ENCODE measurements at regions not wholly inside any gene's neighbourhood (a gene's known extent, or its start where the extent isn't known, plus 50 kb on each side); places are given as distances from the start of the nearest gene placed in this dataset.

GRCh38 chr5:107068782-107069181 is 602.0 kb downstream of the EFNA5 start:
- H3K36me3 Mint-ChIP-seq (ENCODE audit: low read depth): no peaks in the 10 kb centered on the region

GRCh38 chr5:107067395-107067794 is 603.3 kb downstream of the EFNA5 start:
- Mint-ChIP-seq H3K4me1 (ENCODE audit: low read depth) (no peaks in the 10 kb centered on the region), H3K36me3 (ENCODE audit: low read depth) (no peaks in the 10 kb centered on the region), H3K27me3 (ENCODE audit: low read depth) (no peaks in the 10 kb centered on the region), H3K27ac (no peak overlapping the region), H3K9me3 (no peaks in the 10 kb centered on the region), H3K4me3 (no peak overlapping the region)
- DNase-seq (ENCODE audit: low spot score): no peak

More at GRCh38 chr5:107068782-107069181, 602.0 kb downstream of the EFNA5 start:
- DNase-seq (ENCODE audit: low spot score): no peak
- Mint-ChIP-seq H3K9me3 (no peaks in the 10 kb centered on the region), H3K4me3 (no peak overlapping the region), H3K27me3 (ENCODE audit: low read depth) (no peaks in the 10 kb centered on the region), H3K27ac (no peak overlapping the region), H3K4me1 (ENCODE audit: low read depth) (no peaks in the 10 kb centered on the region)

DNA sequence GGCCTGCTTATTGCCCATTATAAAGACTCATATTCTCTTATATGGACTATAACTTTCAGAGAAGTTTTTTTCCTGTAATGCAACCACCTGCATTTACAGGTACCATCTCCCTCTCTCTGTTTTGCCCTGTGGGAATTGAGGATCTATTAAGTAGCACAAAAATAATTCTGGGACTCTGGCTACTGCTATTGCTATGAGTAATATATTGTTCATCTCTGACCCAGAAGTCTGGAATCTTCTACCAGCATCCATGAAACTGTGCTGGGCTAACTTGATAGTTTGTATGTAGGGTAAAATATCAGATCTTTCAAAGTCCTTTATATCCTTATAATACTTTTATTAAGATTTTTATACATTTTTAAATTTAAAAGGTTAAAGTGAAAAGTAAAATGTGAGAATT is 607.2 kb downstream of the EFNA5 start:
- no peak overlapping the region for H3K27ac Mint-ChIP-seq
- no peak overlapping the region for H3K4me3 Mint-ChIP-seq
- no peaks in the 10 kb centered on the region for H3K27me3 Mint-ChIP-seq (ENCODE audit: low read depth)
- no peaks in the 10 kb centered on the region for H3K36me3 Mint-ChIP-seq (ENCODE audit: low read depth)
- no peaks in the 10 kb centered on the region for H3K9me3 Mint-ChIP-seq
- DNase-seq (ENCODE audit: low spot score): no peak
- no peaks in the 10 kb centered on the region for H3K4me1 Mint-ChIP-seq (ENCODE audit: low read depth)

GRCh38 chr5:107058803-107059202 is 611.9 kb downstream of the EFNA5 start:
- no peak overlapping the region for H3K27ac Mint-ChIP-seq
- DNase-seq (ENCODE audit: low spot score): no peak
- no peak overlapping the region for H3K4me3 Mint-ChIP-seq
- no peaks in the 10 kb centered on the region for H3K9me3 Mint-ChIP-seq
- no peaks in the 10 kb centered on the region for H3K4me1 Mint-ChIP-seq (ENCODE audit: low read depth)
- H3K27me3 Mint-ChIP-seq (ENCODE audit: low read depth): no peaks in the 10 kb centered on the region
- H3K36me3 Mint-ChIP-seq (ENCODE audit: low read depth): no peaks in the 10 kb centered on the region

GRCh38 chr5:107058235-107058634 is 612.5 kb downstream of the EFNA5 start:
- no peak overlapping the region for H3K4me3 Mint-ChIP-seq
- H3K27ac Mint-ChIP-seq: no peak overlapping the region
- no peak for DNase-seq (ENCODE audit: low spot score)
- no peaks in the 10 kb centered on the region for H3K27me3 Mint-ChIP-seq (ENCODE audit: low read depth)
- H3K4me1 Mint-ChIP-seq (ENCODE audit: low read depth): no peaks in the 10 kb centered on the region
- no peaks in the 10 kb centered on the region for H3K9me3 Mint-ChIP-seq
- H3K36me3 Mint-ChIP-seq (ENCODE audit: low read depth): no peaks in the 10 kb centered on the region

DNA sequence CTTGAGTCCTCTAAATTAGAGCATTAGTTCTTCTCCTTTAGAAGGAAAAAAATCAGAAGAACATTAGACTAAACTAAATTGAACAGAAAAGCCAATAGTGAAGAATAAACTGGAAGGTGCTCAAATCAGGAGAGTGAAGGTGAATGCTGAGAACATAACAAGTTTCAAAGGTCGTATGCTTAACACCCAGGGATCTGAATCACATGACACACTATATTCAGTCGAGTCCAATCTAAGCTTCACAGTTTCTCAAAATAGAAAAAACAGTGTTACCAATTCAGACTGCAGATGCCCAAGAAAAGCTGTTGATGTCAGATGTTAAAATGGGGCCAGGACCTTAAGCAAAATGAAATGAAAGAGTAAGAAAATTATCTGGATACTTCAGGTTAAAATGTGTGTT is 614.5 kb downstream of the EFNA5 start:
- Mint-ChIP-seq H3K36me3 (ENCODE audit: low read depth) (no peaks in the 10 kb centered on the region), H3K27me3 (ENCODE audit: low read depth) (no peaks in the 10 kb centered on the region), H3K27ac (no peak overlapping the region), H3K4me1 (ENCODE audit: low read depth) (no peaks in the 10 kb centered on the region), H3K9me3 (no peaks in the 10 kb centered on the region), H3K4me3 (no peak overlapping the region)
- no peak for DNase-seq (ENCODE audit: low spot score)

- no peak overlapping the region for H3K27ac Mint-ChIP-seq
- H3K9me3 Mint-ChIP-seq: no peaks in the 10 kb centered on the region
- H3K4me1 Mint-ChIP-seq (ENCODE audit: low read depth): no peaks in the 10 kb centered on the region
These were observed 623.7 kb downstream of the EFNA5 start for GRCh38 chr5:107047048-107047447.

GRCh38 chr5:107043665-107044064 is 627.1 kb downstream of the EFNA5 start:
- DNase-seq (ENCODE audit: low spot score): no peak
- no peaks in the 10 kb centered on the region for H3K9me3 Mint-ChIP-seq
- no peaks in the 10 kb centered on the region for H3K4me1 Mint-ChIP-seq (ENCODE audit: low read depth)
- H3K27me3 Mint-ChIP-seq (ENCODE audit: low read depth): no peaks in the 10 kb centered on the region
- H3K27ac Mint-ChIP-seq: no peak overlapping the region
- H3K4me3 Mint-ChIP-seq: no peak overlapping the region
- no peaks in the 10 kb centered on the region for H3K36me3 Mint-ChIP-seq (ENCODE audit: low read depth)

More at GRCh38 chr5:107047048-107047447, 623.7 kb downstream of the EFNA5 start:
- no peaks in the 10 kb centered on the region for H3K27me3 Mint-ChIP-seq (ENCODE audit: low read depth)
- DNase-seq (ENCODE audit: low spot score): no peak
- no peak overlapping the region for H3K4me3 Mint-ChIP-seq
- no peaks in the 10 kb centered on the region for H3K36me3 Mint-ChIP-seq (ENCODE audit: low read depth)

- H3K27ac Mint-ChIP-seq: no peak overlapping the region
- H3K9me3 Mint-ChIP-seq: no peaks in the 10 kb centered on the region
- H3K4me1 Mint-ChIP-seq (ENCODE audit: low read depth): no peaks in the 10 kb centered on the region
- H3K27me3 Mint-ChIP-seq (ENCODE audit: low read depth): no peaks in the 10 kb centered on the region
- H3K36me3 Mint-ChIP-seq (ENCODE audit: low read depth): no peaks in the 10 kb centered on the region
- H3K4me3 Mint-ChIP-seq: no peak overlapping the region
- no peak for DNase-seq (ENCODE audit: low spot score)
These were observed 629.8 kb downstream of the EFNA5 start for GRCh38 chr5:107040907-107041306.

GRCh38 chr5:107032629-107033028 is 638.1 kb downstream of the EFNA5 start:
- no peaks in the 10 kb centered on the region for H3K36me3 Mint-ChIP-seq (ENCODE audit: low read depth)
- H3K4me1 Mint-ChIP-seq (ENCODE audit: low read depth): no peaks in the 10 kb centered on the region
- DNase-seq (ENCODE audit: low spot score): no peak
- no peaks in the 10 kb centered on the region for H3K27me3 Mint-ChIP-seq (ENCODE audit: low read depth)
- H3K27ac Mint-ChIP-seq: no peak overlapping the region
- no peaks in the 10 kb centered on the region for H3K9me3 Mint-ChIP-seq
- no peak overlapping the region for H3K4me3 Mint-ChIP-seq

DNA sequence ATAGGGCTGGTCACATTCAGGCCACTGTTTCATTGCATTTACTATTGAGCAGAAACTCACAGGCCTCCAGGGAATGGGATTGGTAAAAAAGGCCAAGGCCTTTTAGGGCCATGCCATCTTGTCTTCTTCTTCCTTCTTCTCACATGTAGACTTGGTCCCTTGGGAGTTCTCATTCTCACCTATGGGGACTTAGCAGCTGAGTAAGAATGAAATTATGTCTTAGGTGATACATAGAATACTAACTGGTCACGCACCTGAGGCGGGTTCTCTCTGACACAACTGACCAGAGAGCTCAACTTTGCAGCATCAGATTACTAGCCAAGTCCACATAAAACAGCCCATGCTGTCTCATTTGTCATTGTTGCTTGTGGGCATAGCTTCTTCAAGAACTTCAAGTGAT is 641.8 kb downstream of the EFNA5 start:
- Mint-ChIP-seq H3K27ac (no peak overlapping the region), H3K9me3 (no peaks in the 10 kb centered on the region), H3K27me3 (ENCODE audit: low read depth) (no peaks in the 10 kb centered on the region), H3K4me3 (no peak overlapping the region), H3K4me1 (ENCODE audit: low read depth) (no peaks in the 10 kb centered on the region), H3K36me3 (ENCODE audit: low read depth) (no peaks in the 10 kb centered on the region)
- DNase-seq (ENCODE audit: low spot score): no peak

DNA sequence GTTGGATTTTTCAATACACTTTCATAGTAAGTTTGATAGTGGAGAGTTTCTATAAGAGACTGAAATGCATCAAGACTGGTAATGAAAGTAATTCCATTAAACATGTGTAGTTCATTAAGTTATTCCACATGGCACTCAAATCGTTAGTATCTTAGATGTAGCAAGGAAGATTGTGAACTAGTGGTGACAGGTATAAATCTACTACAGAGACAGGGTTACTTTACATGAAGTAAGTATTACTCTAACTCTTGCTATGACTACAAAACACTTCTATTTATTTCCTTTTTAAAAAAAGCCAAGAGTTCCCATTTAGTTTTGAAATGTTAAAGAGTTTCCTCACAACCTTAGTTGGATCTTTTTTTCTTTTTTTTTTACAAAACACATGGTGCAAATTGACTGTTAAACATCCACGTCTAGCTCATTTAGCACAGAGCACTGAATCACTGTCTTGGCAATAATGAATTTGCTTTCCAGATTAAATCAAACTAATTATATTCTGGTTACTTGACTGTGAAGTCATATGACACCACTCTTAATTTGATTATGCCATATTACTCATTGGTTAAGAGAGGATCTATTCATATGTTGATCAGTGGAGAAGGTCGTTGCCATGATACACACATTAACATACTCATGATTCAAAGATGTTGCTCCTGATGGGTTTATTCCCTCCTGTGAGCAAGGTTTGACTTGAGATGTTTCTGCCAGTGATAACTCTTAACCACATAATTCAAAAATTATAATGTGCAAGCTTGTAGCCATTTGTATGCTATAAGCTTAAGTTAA is 644.8 kb downstream of the EFNA5 start:
- no peak for DNase-seq (ENCODE audit: low spot score)
- no peaks in the 10 kb centered on the region for H3K27me3 Mint-ChIP-seq (ENCODE audit: low read depth)
- no peak overlapping the region for H3K27ac Mint-ChIP-seq
- no peaks in the 10 kb centered on the region for H3K9me3 Mint-ChIP-seq
- no peaks in the 10 kb centered on the region for H3K4me1 Mint-ChIP-seq (ENCODE audit: low read depth)
- H3K4me3 Mint-ChIP-seq: no peak overlapping the region
- H3K36me3 Mint-ChIP-seq (ENCODE audit: low read depth): no peaks in the 10 kb centered on the region

DNA sequence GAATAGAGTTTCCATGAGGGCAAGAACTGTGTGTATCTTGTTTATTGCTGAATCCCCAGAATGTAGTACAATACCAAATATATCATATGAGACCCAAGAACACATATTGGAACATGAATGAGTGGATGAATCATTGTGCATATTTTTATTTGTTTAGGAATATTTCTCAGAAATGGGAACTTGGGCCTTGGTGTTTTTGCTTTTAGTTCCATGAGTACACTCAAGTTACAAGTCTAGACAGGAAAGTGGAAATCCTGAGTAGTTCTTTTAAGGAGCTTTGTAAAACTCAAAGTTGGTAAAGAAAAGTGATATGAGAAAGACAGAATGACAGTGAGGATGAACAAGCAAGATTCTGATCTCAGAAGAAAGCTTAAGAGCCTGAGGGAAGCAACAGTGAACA is 647.0 kb downstream of the EFNA5 start:
- no peaks in the 10 kb centered on the region for H3K27me3 Mint-ChIP-seq (ENCODE audit: low read depth)
- no peak for DNase-seq (ENCODE audit: low spot score)
- H3K4me1 Mint-ChIP-seq (ENCODE audit: low read depth): no peaks in the 10 kb centered on the region
- H3K27ac Mint-ChIP-seq: no peak overlapping the region
- no peaks in the 10 kb centered on the region for H3K9me3 Mint-ChIP-seq
- no peaks in the 10 kb centered on the region for H3K36me3 Mint-ChIP-seq (ENCODE audit: low read depth)
- H3K4me3 Mint-ChIP-seq: no peak overlapping the region

- Mint-ChIP-seq H3K4me3 (no peak overlapping the region), H3K9me3 (no peaks in the 10 kb centered on the region), H3K27me3 (ENCODE audit: low read depth) (no peaks in the 10 kb centered on the region), H3K36me3 (ENCODE audit: low read depth) (no peaks in the 10 kb centered on the region), H3K4me1 (ENCODE audit: low read depth) (no peaks in the 10 kb centered on the region), H3K27ac (no peak overlapping the region)
- no peak for DNase-seq (ENCODE audit: low spot score)
These were observed 649.2 kb downstream of the EFNA5 start for GRCh38 chr5:107021575-107021974.

DNA sequence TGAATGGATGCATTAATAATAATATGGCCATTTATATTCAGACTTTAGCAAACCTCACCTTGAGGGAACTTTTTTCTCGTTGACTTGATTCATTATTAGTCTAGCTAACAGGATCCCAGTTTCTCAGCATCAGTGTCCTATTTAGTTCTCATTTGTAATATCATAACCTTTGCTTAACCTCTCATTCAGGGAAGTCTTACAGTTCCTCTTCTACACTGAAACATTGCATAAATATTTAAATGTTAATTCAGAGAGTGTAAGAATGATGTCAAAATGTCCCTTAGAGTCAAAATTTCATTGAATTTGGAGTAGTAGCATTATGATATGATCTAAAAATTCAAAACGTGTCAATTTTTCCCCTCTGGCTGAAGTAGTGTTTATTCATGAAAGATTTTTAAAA is 650.1 kb downstream of the EFNA5 start:
- Mint-ChIP-seq H3K9me3 (no peaks in the 10 kb centered on the region), H3K27me3 (ENCODE audit: low read depth) (no peaks in the 10 kb centered on the region), H3K27ac (no peak overlapping the region), H3K36me3 (ENCODE audit: low read depth) (no peaks in the 10 kb centered on the region), H3K4me1 (ENCODE audit: low read depth) (no peaks in the 10 kb centered on the region), H3K4me3 (no peak overlapping the region)
- DNase-seq (ENCODE audit: low spot score): no peak

Data from T-helper 2 cell treated with Interferon-gamma antibody and Interleukin-4, amounts not matched to agents 5 μg/mL and 100 μg/mL, for 36 hours (primary cell).